Upper lobe of left lung (tissue), 4 donors: ENCODE measurements at regions not wholly inside any gene's neighbourhood (a gene's known extent, or its start where the extent isn't known, plus 50 kb on each side); places are given as distances from the start of the nearest gene placed in this dataset.

Source experiments
- EP300 ChIP-seq, 4 donors: sonication (generic); formaldehyde crosslinking; IDR thresholded peaks; one replicate each; pipeline ENCODE4 v1.5.1; 2017; ENCODE audit warnings: antibody characterized with exemption in 4 of 4, control low read depth in 2 of 4
- POLR2A ChIP-seq, 4 donors: fragments of 450-650 bp; IDR thresholded peaks; one replicate each; pipeline ENCODE4 v1.5.1; 2016 to 2017; ENCODE audit warnings: antibody characterized with exemption in 4 of 4, mild to moderate bottlenecking in 2 of 4
- TF ChIP-seq, protein P1 (sequence below), 6 experiments: fragments of 450-650 bp in 4 of 6; fragments of 200-600 bp in 2 of 6; sonication (generic) in 2 of 6; IDR thresholded peaks; one replicate each; pipeline ENCODE4 v1.5.1; 2016 to 2019; ENCODE audit warnings: antibody characterized with exemption in 6 of 6

DNA sequence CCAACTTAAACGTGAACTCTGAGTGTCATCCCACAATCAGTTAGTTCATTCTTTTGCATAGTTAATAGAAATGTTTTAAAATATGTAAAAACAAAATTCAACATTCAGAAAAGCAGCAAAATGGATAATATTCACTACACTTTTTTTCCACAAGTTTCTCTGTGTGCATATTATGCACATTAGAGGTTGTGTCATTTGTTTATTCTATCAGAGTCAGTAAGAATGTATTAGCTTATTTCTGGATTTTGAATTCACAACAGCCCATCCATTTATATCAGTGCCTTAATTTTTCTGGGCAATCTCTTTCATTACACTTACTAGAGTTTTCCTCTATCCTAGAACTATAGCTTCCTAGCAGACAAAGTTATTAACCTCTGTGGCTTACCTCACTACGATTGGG lies 432.7 kb upstream of the SEMA3A start:
- TF ChIP-seq EP300 (IDR thresholded peaks at IDR 0.05) (no peak), POLR2A (IDR thresholded peaks at IDR 0.05) (no peak)
- TF ChIP-seq, protein P1, sequence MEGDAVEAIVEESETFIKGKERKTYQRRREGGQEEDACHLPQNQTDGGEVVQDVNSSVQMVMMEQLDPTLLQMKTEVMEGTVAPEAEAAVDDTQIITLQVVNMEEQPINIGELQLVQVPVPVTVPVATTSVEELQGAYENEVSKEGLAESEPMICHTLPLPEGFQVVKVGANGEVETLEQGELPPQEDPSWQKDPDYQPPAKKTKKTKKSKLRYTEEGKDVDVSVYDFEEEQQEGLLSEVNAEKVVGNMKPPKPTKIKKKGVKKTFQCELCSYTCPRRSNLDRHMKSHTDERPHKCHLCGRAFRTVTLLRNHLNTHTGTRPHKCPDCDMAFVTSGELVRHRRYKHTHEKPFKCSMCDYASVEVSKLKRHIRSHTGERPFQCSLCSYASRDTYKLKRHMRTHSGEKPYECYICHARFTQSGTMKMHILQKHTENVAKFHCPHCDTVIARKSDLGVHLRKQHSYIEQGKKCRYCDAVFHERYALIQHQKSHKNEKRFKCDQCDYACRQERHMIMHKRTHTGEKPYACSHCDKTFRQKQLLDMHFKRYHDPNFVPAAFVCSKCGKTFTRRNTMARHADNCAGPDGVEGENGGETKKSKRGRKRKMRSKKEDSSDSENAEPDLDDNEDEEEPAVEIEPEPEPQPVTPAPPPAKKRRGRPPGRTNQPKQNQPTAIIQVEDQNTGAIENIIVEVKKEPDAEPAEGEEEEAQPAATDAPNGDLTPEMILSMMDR (IDR thresholded peaks at IDR 0.05), result no peak
